Keratinocyte (primary cell): ENCODE measurements at regions not wholly inside any gene's neighbourhood (a gene's known extent, or its start where the extent isn't known, plus 50 kb on each side); places are given as distances from the start of the nearest gene placed in this dataset.

Experiments
- DNase-seq: peaks from one replicate; pipeline ENCODE4 v3.0.0-alpha.2; 2011; ENCODE audit warnings: low read depth, missing footprints, low spot score
- FAIRE-seq: peaks from 2 replicates; lab custom pipeline; 2011; peaks lifted over from hg19 to GRCh38; lab: Jason Lieb, UNC
- H2AFZ ChIP-seq: 2 replicates; pipeline ENCODE4 v1.6.0; 2012; ENCODE audit warnings: low read length, control low read depth, inconsistent platforms; ENCODE audit not compliant: control insufficient read depth
- H3K27ac ChIP-seq: 2 replicates; pipeline ENCODE4 v1.5.1; 2011; ENCODE audit warnings: low read length; ENCODE audit not compliant: control insufficient read depth, insufficient read depth
- H3K27me3 ChIP-seq: 3 replicates; pipeline ENCODE4 v1.6.0; 2011; ENCODE audit warnings: low read length; ENCODE audit not compliant: control insufficient read depth, insufficient read depth; ENCODE audit errors: extremely low read depth
- H3K36me3 ChIP-seq, 2 experiments: 2 replicates in 1 of 2; 3 replicates in 1 of 2; pipeline ENCODE4 v1.5.1; 2011; ENCODE audit warnings: low read length in 2 of 2, mild to moderate bottlenecking in 1 of 2; ENCODE audit not compliant: control insufficient read depth in 2 of 2, insufficient read depth in 2 of 2; ENCODE audit errors: extremely low read depth in 1 of 2
- H3K4me1 ChIP-seq: 3 replicates; pipeline ENCODE4 v1.5.1; 2011; ENCODE audit warnings: low read length; ENCODE audit not compliant: control insufficient read depth, insufficient read depth; ENCODE audit errors: extremely low read depth
- H3K4me2 ChIP-seq: 3 replicates; pipeline ENCODE4 v1.6.0; 2011; ENCODE audit warnings: low read depth, low read length; ENCODE audit not compliant: control insufficient read depth, insufficient read depth; ENCODE audit errors: extremely low read depth
- H3K4me3 ChIP-seq, 3 experiments: fragments of 200-600 bp in 1 of 3; sonication (generic) in 1 of 3; 2 replicates in 2 of 3; 3 replicates in 1 of 3; pipeline ENCODE4 v1.5.1; 2011 to 2016; ENCODE audit warnings: low read length in 3 of 3, mild to moderate bottlenecking in 3 of 3, control low read depth in 2 of 3, inconsistent platforms in 1 of 3, low read depth in 1 of 3, mixed read lengths in 1 of 3, mixed run types in 1 of 3, moderate library complexity in 1 of 3; ENCODE audit not compliant: control insufficient read depth in 2 of 3, insufficient read depth in 2 of 3; ENCODE audit errors: extremely low read depth in 1 of 3
- H3K79me2 ChIP-seq: 2 replicates; pipeline ENCODE4 v1.6.0; 2012; ENCODE audit warnings: low read length; ENCODE audit not compliant: control insufficient read depth, insufficient read depth
- H3K9ac ChIP-seq: 3 replicates; pipeline ENCODE4 v1.6.0; 2011; ENCODE audit warnings: low read length; ENCODE audit not compliant: control insufficient read depth, insufficient read depth; ENCODE audit errors: extremely low read depth
- H3K9me1 ChIP-seq: 3 replicates; pipeline ENCODE4 v1.6.0; 2011; ENCODE audit warnings: low read length; ENCODE audit not compliant: control insufficient read depth, insufficient read depth; ENCODE audit errors: extremely low read depth
- H3K9me3 ChIP-seq: 2 replicates; pipeline ENCODE4 v1.5.1; 2012; ENCODE audit warnings: low read depth, low read length; ENCODE audit not compliant: control insufficient read depth
- H4K20me1 ChIP-seq: 3 replicates; pipeline ENCODE4 v1.6.0; 2011; ENCODE audit warnings: low read length; ENCODE audit not compliant: control insufficient read depth, insufficient read depth; ENCODE audit errors: extremely low read depth
- EZH2 ChIP-seq: IDR thresholded peaks from one replicate; pipeline ENCODE4 v1.6.1; 2012; ENCODE audit warnings: inconsistent platforms, mild to moderate bottlenecking, low read length, moderate library complexity
- dilution Hi-C: fragments of 300-500 bp; cut with MboI; formaldehyde crosslinking; loops from one replicate; pipeline ENCODE4 v1.7.0; 2020; ENCODE audit warnings: low sequenced_read_pairs; ENCODE audit not compliant: extremely low pct_ligation_motif_present
- TF ChIP-seq, protein P1 (sequence below), 3 experiments: IDR thresholded peaks in 1 of 3; conservative IDR thresholded peaks in 1 of 3; optimal IDR thresholded peaks in 1 of 3; 2 replicates in 2 of 3; 3 replicates in 1 of 3; pipeline versions ENCODE3 to v1.5.1; 2011; ENCODE audit warnings: low read length in 3 of 3, mild to moderate bottlenecking in 3 of 3, moderate library complexity in 2 of 3, control low read depth in 1 of 3, inconsistent platforms in 1 of 3; ENCODE audit not compliant: insufficient read depth in 2 of 3; ENCODE audit errors: extremely low read depth in 1 of 3

- no peak for DNase-seq
- Histone ChIP-seq H3K9ac (no peak overlapping the region), H3K79me2 (no peaks in the 10 kb centered on the region), H3K9me3 (no peaks in the 10 kb centered on the region), H3K4me1 (no peaks in the 10 kb centered on the region), H3K4me3 (no peak overlapping the region), H2AFZ (no peak overlapping the region), H3K4me2 (no peak overlapping the region), H3K9me1 (no peaks in the 10 kb centered on the region), H3K27me3 (no peaks in the 10 kb centered on the region), H3K36me3 (no peaks in the 10 kb centered on the region), H3K27ac (no peak overlapping the region), H4K20me1 (no peaks in the 10 kb centered on the region)
- dilution Hi-C loops: no loop called here
- FAIRE-seq: no peak
- TF ChIP-seq, protein P1, sequence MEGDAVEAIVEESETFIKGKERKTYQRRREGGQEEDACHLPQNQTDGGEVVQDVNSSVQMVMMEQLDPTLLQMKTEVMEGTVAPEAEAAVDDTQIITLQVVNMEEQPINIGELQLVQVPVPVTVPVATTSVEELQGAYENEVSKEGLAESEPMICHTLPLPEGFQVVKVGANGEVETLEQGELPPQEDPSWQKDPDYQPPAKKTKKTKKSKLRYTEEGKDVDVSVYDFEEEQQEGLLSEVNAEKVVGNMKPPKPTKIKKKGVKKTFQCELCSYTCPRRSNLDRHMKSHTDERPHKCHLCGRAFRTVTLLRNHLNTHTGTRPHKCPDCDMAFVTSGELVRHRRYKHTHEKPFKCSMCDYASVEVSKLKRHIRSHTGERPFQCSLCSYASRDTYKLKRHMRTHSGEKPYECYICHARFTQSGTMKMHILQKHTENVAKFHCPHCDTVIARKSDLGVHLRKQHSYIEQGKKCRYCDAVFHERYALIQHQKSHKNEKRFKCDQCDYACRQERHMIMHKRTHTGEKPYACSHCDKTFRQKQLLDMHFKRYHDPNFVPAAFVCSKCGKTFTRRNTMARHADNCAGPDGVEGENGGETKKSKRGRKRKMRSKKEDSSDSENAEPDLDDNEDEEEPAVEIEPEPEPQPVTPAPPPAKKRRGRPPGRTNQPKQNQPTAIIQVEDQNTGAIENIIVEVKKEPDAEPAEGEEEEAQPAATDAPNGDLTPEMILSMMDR (optimal IDR thresholded peaks at IDR 0.05 in 1 of 3, IDR thresholded peaks at IDR 0.05 in 1 of 3, conservative IDR thresholded peaks at IDR 0.05 in 1 of 3; ENCODE audit: extremely low read depth in 1 of 3, insufficient read depth in 2 of 3, low read length in 3 of 3): no peak
- no peak for TF ChIP-seq EZH2
Measured at GRCh38 chr18:26711756-26712155, 153.8 kb downstream of the AQP4 start.

DNA sequence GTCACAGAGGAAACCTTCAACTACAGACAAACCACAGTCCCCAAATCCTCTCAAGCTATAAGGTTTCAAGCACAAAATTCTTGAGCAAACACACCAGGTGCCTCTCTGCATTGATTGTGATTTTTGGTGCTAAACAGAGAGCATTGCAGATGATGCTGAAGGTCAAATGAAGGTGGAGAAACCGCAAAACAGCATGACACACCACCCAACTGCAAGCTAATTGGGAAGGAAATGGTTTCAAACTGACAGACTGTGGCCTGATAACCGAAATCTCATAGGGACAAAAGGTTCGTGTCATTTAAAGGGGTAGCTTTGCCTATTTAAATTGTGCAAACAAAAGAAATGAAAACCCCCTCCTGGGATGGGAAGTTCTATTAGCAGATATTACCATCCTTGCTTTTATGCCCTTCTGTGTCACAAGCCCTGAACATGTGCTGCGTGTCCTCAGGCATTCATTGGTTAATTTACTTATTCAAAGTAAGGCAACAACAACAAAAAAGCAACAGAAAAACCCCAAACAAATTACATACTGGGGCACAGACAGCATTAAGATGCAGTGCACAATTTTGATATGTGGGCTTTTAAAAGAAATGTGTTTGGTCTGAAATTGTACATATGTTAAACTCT is 154.9 kb downstream of the AQP4 start:
- Histone ChIP-seq H3K79me2 (no peaks in the 10 kb centered on the region), H4K20me1 (no peaks in the 10 kb centered on the region), H3K9ac (no peak overlapping the region), H3K4me2 (no peak overlapping the region), H3K9me3 (no peaks in the 10 kb centered on the region), H3K9me1 (no peaks in the 10 kb centered on the region), H3K36me3 (no peaks in the 10 kb centered on the region), H3K4me3 (no peak overlapping the region), H3K4me1 (no peaks in the 10 kb centered on the region), H3K27ac (no peak overlapping the region), H2AFZ (no peak overlapping the region), H3K27me3 (no peaks in the 10 kb centered on the region)
- dilution Hi-C loops: no loop called here
- FAIRE-seq (no peak), DNase-seq (no peak)
- no peak for TF ChIP-seq EZH2
- TF ChIP-seq, protein P1 (optimal IDR thresholded peaks at IDR 0.05 in 1 of 3, IDR thresholded peaks at IDR 0.05 in 1 of 3, conservative IDR thresholded peaks at IDR 0.05 in 1 of 3; ENCODE audit: extremely low read depth in 1 of 3, insufficient read depth in 2 of 3, low read length in 3 of 3): no peak
